ENCODE measurements at regions not wholly inside any gene's neighbourhood (a gene's known extent, or its start where the extent isn't known, plus 50 kb on each side); places are given as distances from the start of the nearest gene placed in this dataset.

GRCh38 chr10:21311426-21311825 is 214.1 kb downstream of the SKIDA1 start (continued):
- no peak for TF ChIP-seq RAD21 (conservative IDR thresholded peaks at IDR 0.05)
- TF ChIP-seq EZH2 (IDR thresholded peaks at IDR 0.05; ENCODE audit: borderline replicate concordance, insufficient read depth, low read length, poor library complexity, severe bottlenecking) = no peak

GRCh38 chr10:21309427-21309826 is 216.1 kb downstream of the SKIDA1 start:
- TF ChIP-seq EP300 (conservative IDR thresholded peaks at IDR 0.05; ENCODE audit: poor library complexity, severe bottlenecking) = no peak
- no peak for TF ChIP-seq EZH2 (IDR thresholded peaks at IDR 0.05; ENCODE audit: borderline replicate concordance, insufficient read depth, low read length, poor library complexity, severe bottlenecking)
- no peak for TF ChIP-seq RAD21 (conservative IDR thresholded peaks at IDR 0.05)
- TF ChIP-seq, protein P1, sequence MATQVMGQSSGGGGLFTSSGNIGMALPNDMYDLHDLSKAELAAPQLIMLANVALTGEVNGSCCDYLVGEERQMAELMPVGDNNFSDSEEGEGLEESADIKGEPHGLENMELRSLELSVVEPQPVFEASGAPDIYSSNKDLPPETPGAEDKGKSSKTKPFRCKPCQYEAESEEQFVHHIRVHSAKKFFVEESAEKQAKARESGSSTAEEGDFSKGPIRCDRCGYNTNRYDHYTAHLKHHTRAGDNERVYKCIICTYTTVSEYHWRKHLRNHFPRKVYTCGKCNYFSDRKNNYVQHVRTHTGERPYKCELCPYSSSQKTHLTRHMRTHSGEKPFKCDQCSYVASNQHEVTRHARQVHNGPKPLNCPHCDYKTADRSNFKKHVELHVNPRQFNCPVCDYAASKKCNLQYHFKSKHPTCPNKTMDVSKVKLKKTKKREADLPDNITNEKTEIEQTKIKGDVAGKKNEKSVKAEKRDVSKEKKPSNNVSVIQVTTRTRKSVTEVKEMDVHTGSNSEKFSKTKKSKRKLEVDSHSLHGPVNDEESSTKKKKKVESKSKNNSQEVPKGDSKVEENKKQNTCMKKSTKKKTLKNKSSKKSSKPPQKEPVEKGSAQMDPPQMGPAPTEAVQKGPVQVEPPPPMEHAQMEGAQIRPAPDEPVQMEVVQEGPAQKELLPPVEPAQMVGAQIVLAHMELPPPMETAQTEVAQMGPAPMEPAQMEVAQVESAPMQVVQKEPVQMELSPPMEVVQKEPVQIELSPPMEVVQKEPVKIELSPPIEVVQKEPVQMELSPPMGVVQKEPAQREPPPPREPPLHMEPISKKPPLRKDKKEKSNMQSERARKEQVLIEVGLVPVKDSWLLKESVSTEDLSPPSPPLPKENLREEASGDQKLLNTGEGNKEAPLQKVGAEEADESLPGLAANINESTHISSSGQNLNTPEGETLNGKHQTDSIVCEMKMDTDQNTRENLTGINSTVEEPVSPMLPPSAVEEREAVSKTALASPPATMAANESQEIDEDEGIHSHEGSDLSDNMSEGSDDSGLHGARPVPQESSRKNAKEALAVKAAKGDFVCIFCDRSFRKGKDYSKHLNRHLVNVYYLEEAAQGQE (IDR thresholded peaks at IDR 0.05; ENCODE audit: borderline replicate concordance) = no peak
- no peak for TF ChIP-seq MXI1 (conservative IDR thresholded peaks at IDR 0.05; ENCODE audit: poor library complexity, severe bottlenecking)
- TF ChIP-seq TAF1 (IDR thresholded peaks at IDR 0.05; ENCODE audit: low read depth) = no peak
- TF ChIP-seq SMC3 (conservative IDR thresholded peaks at IDR 0.05; ENCODE audit: poor library complexity) = no peak
- TF ChIP-seq POLR2AphosphoS5 (IDR thresholded peaks at IDR 0.05) = no peak
- no peak for TF ChIP-seq CTCF (IDR thresholded peaks at IDR 0.05; ENCODE audit: poor library complexity, severe bottlenecking)
- H3F3A ChIP-seq (ENCODE audit: insufficient read depth, low read length, poor library complexity, severe bottlenecking) = no peaks in the 10 kb centered on the region
- H2AFZ ChIP-seq (ENCODE audit: low read depth, low read length) = no peak overlapping the region

DNA sequence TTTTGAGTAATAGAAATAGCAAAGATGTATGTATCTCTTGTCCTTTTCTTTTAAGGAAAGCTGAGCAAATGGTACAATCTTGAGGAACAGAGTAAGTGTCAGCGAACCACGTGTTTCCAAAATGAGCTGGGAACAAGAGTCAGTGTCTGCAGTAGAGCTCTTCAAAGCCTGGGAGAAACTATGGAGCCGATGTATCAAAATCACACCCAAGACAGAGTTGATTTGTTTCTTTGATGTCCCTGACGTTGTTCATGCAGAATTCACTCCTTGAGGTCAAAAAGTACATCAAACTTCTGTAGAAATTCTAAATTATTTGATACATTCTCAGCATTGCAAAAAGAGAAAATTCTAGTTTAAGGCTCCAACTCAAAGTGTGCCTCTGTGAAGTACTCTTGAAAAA is 216.5 kb downstream of the SKIDA1 start:
- no peaks in the 10 kb centered on the region for H3K9me3 ChIP-seq (ENCODE audit: low read length)
- H3K4me2 ChIP-seq (ENCODE audit: low read length) = no peak overlapping the region
- no peak overlapping the region for H3K4me3 ChIP-seq (ENCODE audit: low read length)
- no peak overlapping the region for H2AFZ ChIP-seq (ENCODE audit: low read depth, low read length)
- H4K20me1 ChIP-seq (ENCODE audit: insufficient read depth) = no peaks in the 10 kb centered on the region
- no peak overlapping the region for H3K27ac ChIP-seq (ENCODE audit: low read length)
- no peak overlapping the region for H3K9ac ChIP-seq (ENCODE audit: low read length)
- TF ChIP-seq CTCF (IDR thresholded peaks at IDR 0.05; ENCODE audit: poor library complexity, severe bottlenecking) (no peak), RAD21 (conservative IDR thresholded peaks at IDR 0.05) (no peak), EZH2 (IDR thresholded peaks at IDR 0.05; ENCODE audit: borderline replicate concordance, insufficient read depth, low read length, poor library complexity, severe bottlenecking) (no peak), EP300 (conservative IDR thresholded peaks at IDR 0.05; ENCODE audit: poor library complexity, severe bottlenecking) (no peak), TAF1 (IDR thresholded peaks at IDR 0.05; ENCODE audit: low read depth) (no peak), POLR2AphosphoS5 (IDR thresholded peaks at IDR 0.05) (no peak), MXI1 (conservative IDR thresholded peaks at IDR 0.05; ENCODE audit: poor library complexity, severe bottlenecking) (no peak), SMC3 (conservative IDR thresholded peaks at IDR 0.05; ENCODE audit: poor library complexity) (no peak)
- TF ChIP-seq, protein P1 (IDR thresholded peaks at IDR 0.05; ENCODE audit: borderline replicate concordance) = no peak
- H3K79me2 ChIP-seq (replicated peaks; ENCODE audit: insufficient read depth, low read length) = no peaks in the 10 kb centered on the region
- no peaks in the 10 kb centered on the region for H3K27me3 ChIP-seq (ENCODE audit: insufficient read depth, low read depth, low read length)
- H3K36me3 ChIP-seq (ENCODE audit: insufficient read depth, low read length) = no peaks in the 10 kb centered on the region
- no peaks in the 10 kb centered on the region for H3F3A ChIP-seq (ENCODE audit: insufficient read depth, low read length, poor library complexity, severe bottlenecking)
- H3K9me2 ChIP-seq (ENCODE audit: insufficient read depth, low read length) = no peaks in the 10 kb centered on the region

More at GRCh38 chr10:21309427-21309826, 216.1 kb downstream of the SKIDA1 start:
- Histone ChIP-seq H3K27me3 (ENCODE audit: insufficient read depth, low read depth, low read length) (no peaks in the 10 kb centered on the region), H3K4me2 (ENCODE audit: low read length) (no peak overlapping the region), H4K20me1 (ENCODE audit: insufficient read depth) (no peaks in the 10 kb centered on the region), H3K9me3 (ENCODE audit: low read length) (no peaks in the 10 kb centered on the region), H3K9me2 (ENCODE audit: insufficient read depth, low read length) (no peaks in the 10 kb centered on the region), H3K9ac (ENCODE audit: low read length) (no peak overlapping the region), H3K36me3 (ENCODE audit: insufficient read depth, low read length) (no peaks in the 10 kb centered on the region), H3K79me2 (replicated peaks; ENCODE audit: insufficient read depth, low read length) (no peaks in the 10 kb centered on the region), H3K27ac (ENCODE audit: low read length) (no peak overlapping the region), H3K4me3 (ENCODE audit: low read length) (no peak overlapping the region)
